CD4-positive, alpha-beta T cell (primary cell): ENCODE measurements at regions not wholly inside any gene's neighbourhood (a gene's known extent, or its start where the extent isn't known, plus 50 kb on each side); places are given as distances from the start of the nearest gene placed in this dataset.

Experiments used
- ATAC-seq: fragments of 200-7000 bp; cut with Tn5 transposase; one replicate; pipeline ENCODE4 v1.10.0; 2022; ENCODE audit warnings: mild to moderate bottlenecking; ENCODE audit not compliant: poor library complexity
- CTCF ChIA-PET: fragments of 350-600 bp; sonication (Branson Sonifier 250); formaldehyde crosslinking; loops from one replicate; lab custom pipeline; 2021; ENCODE audit warnings: antibody characterized with exemption, inconsistent platforms; lab: Charles Lee
- POLR2A ChIA-PET: fragments of 350-600 bp; sonication (Branson Sonifier 250); formaldehyde crosslinking; loops from one replicate; lab custom pipeline; 2021; ENCODE audit warnings: antibody characterized with exemption, inconsistent platforms; lab: Charles Lee
- DNase-seq, 14 experiments: peaks; one replicate each; pipeline ENCODE4 v3.0.0-alpha.2; 2013 to 2020; ENCODE audit warnings: mixed read lengths in 2 of 14
- H3K27ac ChIP-seq, 2 donors: one replicate each; pipeline versions ENCODE4 v1.5.1 to v1.7.0; 2013; ENCODE audit warnings: low read length in 2 of 2, low read depth in 1 of 2, mild to moderate bottlenecking in 1 of 2
- H3K27me3 ChIP-seq, 2 experiments: 1 replicate in 1 of 2; 2 replicates in 1 of 2; pipeline versions ENCODE4 v1.6.1 to v1.7.0; 2013; ENCODE audit warnings: low read length in 2 of 2, control low read depth in 1 of 2, mild to moderate bottlenecking in 1 of 2, moderate library complexity in 1 of 2; ENCODE audit not compliant: insufficient read depth in 2 of 2, control insufficient read depth in 1 of 2
- H3K36me3 ChIP-seq: one replicate; pipeline ENCODE4 v1.6.1; 2013; ENCODE audit warnings: low read length, control low read depth; ENCODE audit not compliant: insufficient read depth
- H3K4me1 ChIP-seq: one replicate; pipeline ENCODE4 v1.6.1; 2013; ENCODE audit warnings: low read length, control low read depth; ENCODE audit not compliant: insufficient read depth
- H3K4me3 ChIP-seq: one replicate; pipeline ENCODE4 v1.5.1; 2013; ENCODE audit warnings: mild to moderate bottlenecking, low read length, moderate library complexity
- H3K9me3 ChIP-seq, 2 experiments: 1 replicate in 1 of 2; 2 replicates in 1 of 2; pipeline versions ENCODE4 v1.6.1 to v1.7.0; 2013; ENCODE audit warnings: low read length in 2 of 2, mild to moderate bottlenecking in 2 of 2, control low read depth in 1 of 2, moderate library complexity in 1 of 2; ENCODE audit not compliant: control insufficient read depth in 1 of 2, insufficient read depth in 1 of 2
- H3K27ac Mint-ChIP-seq: one replicate; pipeline ENCODE4 v1.8.0; 2020; ENCODE audit warnings: mixed read lengths
- H3K27me3 Mint-ChIP-seq: one replicate; pipeline ENCODE4 v1.8.0; 2021; ENCODE audit warnings: mixed read lengths
- H3K36me3 Mint-ChIP-seq: one replicate; pipeline ENCODE4 v1.8.0; 2021; ENCODE audit warnings: low read depth, mixed read lengths
- H3K4me1 Mint-ChIP-seq: one replicate; pipeline ENCODE4 v1.8.0; 2021; ENCODE audit warnings: low read depth, mixed read lengths
- H3K4me3 Mint-ChIP-seq: one replicate; pipeline ENCODE4 v1.8.0; 2020; ENCODE audit warnings: mild to moderate bottlenecking, mixed read lengths
- H3K9me3 Mint-ChIP-seq: one replicate; pipeline ENCODE4 v1.8.0; 2020; ENCODE audit warnings: mixed read lengths
- CTCF ChIP-seq: fragments of 200-600 bp; IDR thresholded peaks from one replicate; pipeline ENCODE4 v1.8.0; 2022; ENCODE audit warnings: antibody characterized with exemption, mild to moderate bottlenecking
- intact Hi-C, 2 experiments: fragments of 100-400 bp; cut with DNase I in 1 of 2; cut with micrococcal nuclease in 1 of 2; formaldehyde crosslinking; loops; one replicate each; pipeline versions ENCODE4 v1.15.1 to v1.9.0; 2023 to 2025; cut with DNase I, micrococcal nuclease

- no peak overlapping the region for H3K27ac ChIP-seq
- POLR2A ChIA-PET, result no interaction called here
- Mint-ChIP-seq H3K4me1 (no peaks in the 10 kb centered on the region), H3K9me3 (no peaks in the 10 kb centered on the region), H3K36me3 (no peaks in the 10 kb centered on the region), H3K4me3 (no peak overlapping the region), H3K27me3 (peaks cover 4% of the 10 kb centered on the region), H3K27ac (no peak overlapping the region)
- no peaks in the 10 kb centered on the region for H3K27me3 ChIP-seq
- H3K4me1 ChIP-seq, result no peaks in the 10 kb centered on the region
- H3K4me3 ChIP-seq, result no peak overlapping the region
- CTCF ChIA-PET, result no interaction called here
- no peaks in the 10 kb centered on the region for H3K36me3 ChIP-seq
- intact Hi-C loops, result no loop called here
- H3K9me3 ChIP-seq, result no peaks in the 10 kb centered on the region
- DNase-seq (no peak), ATAC-seq (no peak)
- no peak for TF ChIP-seq CTCF
Observed at GRCh38 chr1:214859647-214860046, 222.9 kb upstream of the KCNK2 start.

GRCh38 chr1:214861615-214862014, 220.9 kb upstream of the KCNK2 start:
- H3K4me1 ChIP-seq, result no peaks in the 10 kb centered on the region
- H3K4me3 ChIP-seq, result no peak overlapping the region
- H3K4me3 Mint-ChIP-seq, result no peak overlapping the region
- no peaks in the 10 kb centered on the region for H3K9me3 Mint-ChIP-seq
- DNase-seq (no peak), ATAC-seq (no peak)
- ChIA-PET CTCF (no interaction called here), POLR2A (no interaction called here)
- no peaks in the 10 kb centered on the region for H3K36me3 ChIP-seq
- no peaks in the 10 kb centered on the region for H3K4me1 Mint-ChIP-seq
- H3K27ac Mint-ChIP-seq, result no peak overlapping the region
- intact Hi-C loops, result no loop called here
- peaks cover 4% of the 10 kb centered on the region for H3K27me3 Mint-ChIP-seq
- H3K9me3 ChIP-seq, result no peaks in the 10 kb centered on the region
- no peak overlapping the region for H3K27ac ChIP-seq
- no peaks in the 10 kb centered on the region for H3K36me3 Mint-ChIP-seq
- TF ChIP-seq CTCF, result no peak
- no peaks in the 10 kb centered on the region for H3K27me3 ChIP-seq

GRCh38 chr1:214862421-214862820, 220.1 kb upstream of the KCNK2 start:
- no peak overlapping the region for H3K27ac ChIP-seq
- no peaks in the 10 kb centered on the region for H3K9me3 Mint-ChIP-seq
- H3K4me1 ChIP-seq, result no peaks in the 10 kb centered on the region
- no peak overlapping the region for H3K27ac Mint-ChIP-seq
- CTCF ChIA-PET, result no interaction called here
- H3K27me3 ChIP-seq, result no peaks in the 10 kb centered on the region
- no peaks in the 10 kb centered on the region for H3K4me1 Mint-ChIP-seq
- no peaks in the 10 kb centered on the region for H3K36me3 Mint-ChIP-seq
- H3K9me3 ChIP-seq, result no peaks in the 10 kb centered on the region
- DNase-seq (no peak), ATAC-seq (no peak)
- intact Hi-C loops, result no loop called here
- no peak overlapping the region for H3K4me3 Mint-ChIP-seq
- H3K27me3 Mint-ChIP-seq, result peaks cover 4% of the 10 kb centered on the region
- H3K4me3 ChIP-seq, result no peak overlapping the region
- H3K36me3 ChIP-seq, result no peaks in the 10 kb centered on the region
- POLR2A ChIA-PET, result no interaction called here
- no peak for TF ChIP-seq CTCF
